IgD-negative memory B cell (primary cell): ENCODE measurements at regions not wholly inside any gene's neighbourhood (a gene's known extent, or its start where the extent isn't known, plus 50 kb on each side); places are given as distances from the start of the nearest gene placed in this dataset.

Experiments
- H3K27ac Mint-ChIP-seq, 3 donors: one replicate each; pipeline ENCODE4 v1.8.0; 2020 to 2022; ENCODE audit warnings: mild to moderate bottlenecking in 3 of 3, mixed read lengths in 3 of 3, moderate library complexity in 1 of 3
- H3K27me3 Mint-ChIP-seq: one replicate; pipeline ENCODE4 v1.8.0; 2021; ENCODE audit warnings: mixed read lengths
- H3K36me3 Mint-ChIP-seq: one replicate; pipeline ENCODE4 v1.8.0; 2020; ENCODE audit warnings: mild to moderate bottlenecking, mixed read lengths
- H3K4me1 Mint-ChIP-seq, 3 donors: one replicate each; pipeline ENCODE4 v1.8.0; 2020 to 2022; ENCODE audit warnings: mixed read lengths in 3 of 3, mild to moderate bottlenecking in 1 of 3
- H3K4me3 Mint-ChIP-seq, 4 donors: one replicate each; pipeline ENCODE4 v1.8.0; 2020 to 2022; ENCODE audit warnings: mild to moderate bottlenecking in 4 of 4, mixed read lengths in 4 of 4, moderate library complexity in 3 of 4
- H3K9me3 Mint-ChIP-seq, 3 donors: one replicate each; pipeline ENCODE4 v1.8.0; 2020 to 2021; ENCODE audit warnings: mixed read lengths in 3 of 3, mild to moderate bottlenecking in 1 of 3

- no peaks in the 10 kb centered on the region for H3K36me3 Mint-ChIP-seq
- H3K9me3 Mint-ChIP-seq = peaks cover 0 to 18% (median 4%) of the 10 kb centered on the region in 3 donors
- no peaks in the 10 kb centered on the region for H3K27me3 Mint-ChIP-seq
- H3K4me1 Mint-ChIP-seq = no peaks in the 10 kb centered on the region
- H3K27ac Mint-ChIP-seq = no peak overlapping the region
- no peak overlapping the region for H3K4me3 Mint-ChIP-seq
These were observed 282.3 kb downstream of the FOXA2 start for GRCh38 chr20:22302039-22302438.

GRCh38 chr20:22293886-22294285 is 290.5 kb downstream of the FOXA2 start:
- Mint-ChIP-seq H3K9me3 (peaks cover 7 to 12% (median 7%) of the 10 kb centered on the region in 3 donors), H3K27me3 (no peaks in the 10 kb centered on the region), H3K4me3 (no peak overlapping the region), H3K36me3 (no peaks in the 10 kb centered on the region), H3K4me1 (no peaks in the 10 kb centered on the region), H3K27ac (no peak overlapping the region)

- no peak overlapping the region for H3K27ac Mint-ChIP-seq
- no peak overlapping the region for H3K4me3 Mint-ChIP-seq
These were observed 294.9 kb downstream of the FOXA2 start for GRCh38 chr20:22289442-22289841.

GRCh38 chr20:22288957-22289356 is 295.4 kb downstream of the FOXA2 start:
- H3K9me3 Mint-ChIP-seq = peaks cover 3 to 7% (median 6%) of the 10 kb centered on the region in 3 donors
- H3K4me1 Mint-ChIP-seq = no peaks in the 10 kb centered on the region
- H3K4me3 Mint-ChIP-seq = no peak overlapping the region
- H3K27ac Mint-ChIP-seq = no peak overlapping the region
- H3K27me3 Mint-ChIP-seq = no peaks in the 10 kb centered on the region
- no peaks in the 10 kb centered on the region for H3K36me3 Mint-ChIP-seq

More at GRCh38 chr20:22289442-22289841, 294.9 kb downstream of the FOXA2 start:
- no peaks in the 10 kb centered on the region for H3K36me3 Mint-ChIP-seq
- H3K9me3 Mint-ChIP-seq = peaks cover 3 to 7% (median 7%) of the 10 kb centered on the region in 3 donors
- H3K4me1 Mint-ChIP-seq = no peaks in the 10 kb centered on the region
- no peaks in the 10 kb centered on the region for H3K27me3 Mint-ChIP-seq

- Mint-ChIP-seq H3K4me1 (no peaks in the 10 kb centered on the region), H3K4me3 (no peak overlapping the region), H3K9me3 (peaks cover 3 to 5% (median 4%) of the 10 kb centered on the region in 3 donors), H3K36me3 (no peaks in the 10 kb centered on the region), H3K27ac (no peak overlapping the region), H3K27me3 (no peaks in the 10 kb centered on the region)
These were observed 296.2 kb downstream of the FOXA2 start for GRCh38 chr20:22288156-22288555.

- Mint-ChIP-seq H3K27me3 (no peaks in the 10 kb centered on the region), H3K4me1 (no peaks in the 10 kb centered on the region), H3K27ac (no peak overlapping the region), H3K4me3 (no peak overlapping the region), H3K36me3 (no peaks in the 10 kb centered on the region), H3K9me3 (peaks cover 3 to 5% (median 4%) of the 10 kb centered on the region in 3 donors)
These were observed 298.8 kb downstream of the FOXA2 start for GRCh38 chr20:22285555-22285954.

GRCh38 chr20:22282696-22283095 is 301.7 kb downstream of the FOXA2 start:
- H3K4me3 Mint-ChIP-seq = no peak overlapping the region
- H3K4me1 Mint-ChIP-seq = no peaks in the 10 kb centered on the region

GRCh38 chr20:22274330-22274729 is 310.0 kb downstream of the FOXA2 start:
- peaks cover 0 to 11% (median 7%) of the 10 kb centered on the region in 3 donors for H3K9me3 Mint-ChIP-seq
- H3K4me3 Mint-ChIP-seq = no peak overlapping the region
- no peaks in the 10 kb centered on the region for H3K36me3 Mint-ChIP-seq
- no peaks in the 10 kb centered on the region for H3K27me3 Mint-ChIP-seq
- no peaks in the 10 kb centered on the region for H3K4me1 Mint-ChIP-seq
- no peak overlapping the region for H3K27ac Mint-ChIP-seq

More at GRCh38 chr20:22282696-22283095, 301.7 kb downstream of the FOXA2 start:
- Mint-ChIP-seq H3K27me3 (no peaks in the 10 kb centered on the region), H3K36me3 (no peaks in the 10 kb centered on the region), H3K9me3 (peaks cover 0 to 5% (median 4%) of the 10 kb centered on the region in 3 donors), H3K27ac (no peak overlapping the region)

- no peaks in the 10 kb centered on the region for H3K27me3 Mint-ChIP-seq
- peaks cover 0 to 4% (median 2%) of the 10 kb centered on the region in 3 donors for H3K9me3 Mint-ChIP-seq
- H3K27ac Mint-ChIP-seq = no peak overlapping the region
- H3K36me3 Mint-ChIP-seq = no peaks in the 10 kb centered on the region
- H3K4me3 Mint-ChIP-seq = no peak overlapping the region
- H3K4me1 Mint-ChIP-seq = no peaks in the 10 kb centered on the region
These were observed 315.7 kb downstream of the FOXA2 start for GRCh38 chr20:22268675-22269074.

GRCh38 chr20:22264917-22265316 is 319.5 kb downstream of the FOXA2 start:
- H3K4me1 Mint-ChIP-seq = no peaks in the 10 kb centered on the region
- no peak overlapping the region for H3K4me3 Mint-ChIP-seq
- H3K36me3 Mint-ChIP-seq = no peaks in the 10 kb centered on the region
- H3K27me3 Mint-ChIP-seq = no peaks in the 10 kb centered on the region
- H3K27ac Mint-ChIP-seq = no peak overlapping the region
- H3K9me3 Mint-ChIP-seq = peaks cover 0 to 2% (median 2%) of the 10 kb centered on the region in 3 donors

GRCh38 chr20:22260506-22260905 is 323.9 kb downstream of the FOXA2 start:
- Mint-ChIP-seq H3K4me1 (no peaks in the 10 kb centered on the region), H3K36me3 (no peaks in the 10 kb centered on the region), H3K4me3 (no peak overlapping the region), H3K27me3 (no peaks in the 10 kb centered on the region), H3K27ac (no peak overlapping the region), H3K9me3 (peaks cover 0 to 2% (median 0%) of the 10 kb centered on the region in 3 donors)

- H3K36me3 Mint-ChIP-seq = no peaks in the 10 kb centered on the region
- H3K27me3 Mint-ChIP-seq = no peaks in the 10 kb centered on the region
- H3K27ac Mint-ChIP-seq = no peak overlapping the region
- H3K4me1 Mint-ChIP-seq = no peaks in the 10 kb centered on the region
- H3K4me3 Mint-ChIP-seq = no peak overlapping the region
- peaks cover 0 to 2% (median 0%) of the 10 kb centered on the region in 3 donors for H3K9me3 Mint-ChIP-seq
These were observed 326.5 kb downstream of the FOXA2 start for GRCh38 chr20:22257912-22258311.

- no peak overlapping the region for H3K4me3 Mint-ChIP-seq
- peaks cover 0 to 2% (median 2%) of the 10 kb centered on the region in 3 donors for H3K9me3 Mint-ChIP-seq
- H3K36me3 Mint-ChIP-seq = no peaks in the 10 kb centered on the region
- H3K27ac Mint-ChIP-seq = no peak overlapping the region
- H3K27me3 Mint-ChIP-seq = peaks cover 1% of the 10 kb centered on the region
- H3K4me1 Mint-ChIP-seq = no peaks in the 10 kb centered on the region
These were observed 336.2 kb downstream of the FOXA2 start for GRCh38 chr20:22248051-22248667.

GRCh38 chr20:22245139-22245538 is 339.2 kb downstream of the FOXA2 start:
- peaks cover 1% of the 10 kb centered on the region for H3K27me3 Mint-ChIP-seq

GRCh38 chr20:22243067-22243466 is 341.3 kb downstream of the FOXA2 start:
- Mint-ChIP-seq H3K4me1 (no peaks in the 10 kb centered on the region), H3K27me3 (peaks cover 1% of the 10 kb centered on the region), H3K9me3 (peaks cover 3 to 6% (median 4%) of the 10 kb centered on the region in 3 donors), H3K4me3 (no peak overlapping the region), H3K27ac (no peak overlapping the region), H3K36me3 (no peaks in the 10 kb centered on the region)

More at GRCh38 chr20:22245139-22245538, 339.2 kb downstream of the FOXA2 start:
- H3K4me1 Mint-ChIP-seq = no peaks in the 10 kb centered on the region
- H3K27ac Mint-ChIP-seq = no peak overlapping the region
- H3K4me3 Mint-ChIP-seq = no peak overlapping the region
- H3K36me3 Mint-ChIP-seq = no peaks in the 10 kb centered on the region
- H3K9me3 Mint-ChIP-seq = peaks cover 0 to 4% (median 2%) of the 10 kb centered on the region in 3 donors

- H3K27ac Mint-ChIP-seq = no peak overlapping the region
- no peak overlapping the region for H3K4me3 Mint-ChIP-seq
- no peaks in the 10 kb centered on the region for H3K36me3 Mint-ChIP-seq
- H3K27me3 Mint-ChIP-seq = peaks cover 1% of the 10 kb centered on the region
- peaks cover 3 to 6% (median 4%) of the 10 kb centered on the region in 3 donors for H3K9me3 Mint-ChIP-seq
- no peaks in the 10 kb centered on the region for H3K4me1 Mint-ChIP-seq
These were observed 342.8 kb downstream of the FOXA2 start for GRCh38 chr20:22241609-22242008.
